K562 (cell line): ENCODE measurements at regions not wholly inside any gene's neighbourhood (a gene's known extent, or its start where the extent isn't known, plus 50 kb on each side); places are given as distances from the start of the nearest gene placed in this dataset.

Experiments
- HMGXB4 ChIP-seq: sonication (generic); formaldehyde crosslinking; IDR thresholded peaks from 2 replicates; pipeline ENCODE4 v1.8.1; 2023; ENCODE audit warnings: mild to moderate bottlenecking, missing genetic modification reagents
- NCOA4 ChIP-seq: fragments of 450-650 bp; IDR thresholded peaks from 2 replicates; pipeline ENCODE4 v1.6.1; 2018; ENCODE audit warnings: mild to moderate bottlenecking; ENCODE audit not compliant: partially characterized antibody
- SREBF2 ChIP-seq: sonication (generic); formaldehyde crosslinking; IDR thresholded peaks from 2 replicates; pipeline ENCODE4 v1.4.0; 2020; ENCODE audit warnings: mild to moderate bottlenecking, missing genetic modification reagents
- TARDBP ChIP-seq: fragments of 450-650 bp; IDR thresholded peaks from 2 replicates; pipeline ENCODE4 v1.6.1; 2016
- THRA ChIP-seq: fragments of 450-650 bp; IDR thresholded peaks from 2 replicates; pipeline ENCODE4 v1.6.1; 2017; ENCODE audit warnings: mild to moderate bottlenecking, moderate library complexity
- ZBTB2 ChIP-seq: fragments of 450-650 bp; IDR thresholded peaks from 2 replicates; pipeline ENCODE4 v1.6.1; 2016; ENCODE audit warnings: antibody characterized with exemption
- ZBTB49 ChIP-seq: sonication (generic); formaldehyde crosslinking; IDR thresholded peaks from 2 replicates; pipeline ENCODE4 v1.8.0; 2022; ENCODE audit warnings: missing genetic modification reagents, mild to moderate bottlenecking, borderline replicate concordance
- ZBTB7A ChIP-seq: IDR thresholded peaks from 2 replicates; pipeline ENCODE4 v1.6.1; 2011; ENCODE audit warnings: low read depth, mild to moderate bottlenecking, low read length, moderate library complexity, borderline replicate concordance; ENCODE audit not compliant: control insufficient read depth

GRCh38 chr11:80355251-80355650 lies 914.4 kb upstream of the TENM4 start (continued):
- TF ChIP-seq ZBTB49 (CRISPR knock-in tag) (no peak), NCOA4 (no peak), TARDBP (no peak), SREBF2 (CRISPR knock-in tag) (no peak), ZBTB2 (no peak), THRA (no peak), ZBTB7A (no peak), HMGXB4 (CRISPR knock-in tag) (no peak)
